ENCODE measurements at regions not wholly inside any gene's neighbourhood (a gene's known extent, or its start where the extent isn't known, plus 50 kb on each side); places are given as distances from the start of the nearest gene placed in this dataset.
"Not testable (repeated sequence)": the region's sequence is repeated elsewhere in the genome, so short reads cannot be mapped to it uniquely, and the experiment has no call there.

DNA sequence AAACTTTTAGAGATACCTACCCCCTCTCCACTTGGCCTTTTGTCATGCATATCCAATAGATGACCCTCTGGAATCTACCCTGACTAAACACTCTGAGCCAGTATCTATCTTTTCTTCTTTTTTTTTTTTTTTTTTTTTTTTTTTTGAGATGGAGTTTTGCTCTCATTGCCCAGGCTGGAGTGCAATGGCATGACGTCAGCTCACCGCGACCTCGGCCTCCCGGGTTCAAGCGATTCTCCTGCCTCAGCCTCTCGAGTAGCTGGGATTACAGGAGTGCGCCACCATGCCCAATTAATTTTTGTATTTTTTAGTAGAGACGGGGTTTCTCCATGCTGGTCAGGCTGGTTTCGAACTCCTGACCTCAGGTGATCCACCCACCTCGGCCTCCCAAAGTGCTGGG is 50.8 kb upstream of the GRIN2B start:
- DNase-seq, result not testable (repeated sequence)

DNA sequence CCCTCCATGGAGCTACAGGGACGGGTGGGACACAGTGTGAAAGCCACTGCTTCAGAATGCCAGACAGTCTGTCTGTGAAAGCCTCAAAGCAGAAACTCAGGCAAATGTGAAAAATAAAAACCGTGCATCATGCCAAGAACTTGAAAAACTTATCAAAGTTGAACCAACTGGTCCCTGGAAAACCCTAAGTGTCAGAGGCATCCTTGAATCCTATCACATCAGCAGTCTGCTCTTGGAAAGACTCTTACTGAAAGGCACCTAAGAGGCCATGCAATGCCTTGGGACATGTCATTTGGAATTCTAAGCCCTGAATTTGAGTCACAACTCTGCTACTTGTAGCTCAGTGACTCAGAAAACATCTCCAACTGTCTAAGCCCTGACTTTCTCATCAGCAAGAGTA is 62.4 kb upstream of the GRIN2B start:
- DNase-seq, result no peak

DNA sequence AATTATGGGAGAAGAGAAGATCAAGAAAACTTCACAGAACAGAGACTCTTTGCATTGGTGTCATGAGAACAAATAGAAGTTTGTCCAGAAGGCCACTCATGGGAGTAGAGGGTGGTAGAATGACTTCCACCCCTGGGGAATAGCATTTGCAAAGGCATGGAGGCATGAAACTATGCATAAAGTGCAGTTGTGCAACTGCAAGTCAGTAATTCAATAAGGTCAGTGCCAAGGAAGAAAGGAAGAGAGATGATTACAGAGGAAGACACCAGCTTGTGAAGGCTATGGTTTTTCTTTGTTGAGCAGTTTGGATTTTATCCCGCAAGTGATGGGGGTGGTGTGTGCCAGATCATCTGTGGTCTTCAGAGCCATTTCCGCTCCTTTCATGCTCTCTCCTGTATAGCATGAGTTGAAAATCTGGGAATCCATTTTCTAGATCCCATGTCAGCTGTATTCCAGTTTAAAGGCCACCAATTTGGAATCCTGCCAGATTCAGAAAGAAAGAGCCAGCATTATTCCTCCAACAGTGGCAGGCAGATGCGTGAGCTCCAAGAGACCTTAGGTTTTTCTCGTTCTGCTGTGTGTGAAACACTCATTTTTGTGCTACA is 67.6 kb upstream of the GRIN2B start:
- DNase-seq, result no peak

GRCh38 chr12:14057895-14058294 is 76.5 kb upstream of the GRIN2B start:
- DNase-seq, result no peak

GRCh38 chr12:14058717-14059116 is 77.3 kb upstream of the GRIN2B start:
- no peak for DNase-seq

DNA sequence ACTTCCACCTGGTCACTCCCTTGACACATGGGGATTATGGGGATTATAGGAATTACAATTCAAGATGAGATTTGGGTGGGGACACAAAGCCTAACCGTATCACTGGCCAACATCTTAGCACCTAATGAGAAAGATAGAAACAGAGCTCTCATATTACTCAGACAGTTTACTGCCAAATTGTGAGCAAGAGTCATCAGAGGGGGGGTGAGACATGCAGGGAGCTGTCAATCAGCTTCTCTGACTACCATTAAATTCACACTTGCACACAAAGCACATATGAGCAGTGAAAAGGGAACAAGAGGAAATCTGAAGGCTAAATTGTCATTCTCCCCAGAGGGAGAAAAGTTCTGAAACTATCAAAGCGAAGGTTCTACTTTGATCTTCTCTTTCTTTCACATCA is 78.1 kb upstream of the GRIN2B start:
- DNase-seq, result no peak

- DNase-seq, result no peak
Observed at GRCh38 chr12:14065616-14066015, 84.2 kb upstream of the GRIN2B start.

DNA sequence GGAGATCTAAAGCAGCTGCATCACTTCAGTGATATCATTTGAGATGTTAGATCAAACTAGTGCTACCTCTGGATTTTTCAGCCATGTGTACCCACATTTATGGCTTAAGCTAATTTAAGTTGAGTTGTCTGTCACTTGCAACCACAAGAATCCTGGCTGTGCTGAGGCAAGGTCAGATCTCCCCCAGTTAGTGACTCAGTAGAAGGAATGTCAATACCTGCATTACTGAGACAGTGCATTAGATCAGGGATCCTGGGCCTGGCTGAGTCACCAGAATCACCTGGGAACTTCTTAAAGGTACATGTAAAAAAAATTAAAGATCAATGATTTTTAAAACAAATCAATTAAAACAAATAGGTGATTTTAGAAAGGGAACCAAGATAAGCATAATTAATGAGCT is 84.6 kb upstream of the GRIN2B start:
- DNase-seq, result no peak

DNA sequence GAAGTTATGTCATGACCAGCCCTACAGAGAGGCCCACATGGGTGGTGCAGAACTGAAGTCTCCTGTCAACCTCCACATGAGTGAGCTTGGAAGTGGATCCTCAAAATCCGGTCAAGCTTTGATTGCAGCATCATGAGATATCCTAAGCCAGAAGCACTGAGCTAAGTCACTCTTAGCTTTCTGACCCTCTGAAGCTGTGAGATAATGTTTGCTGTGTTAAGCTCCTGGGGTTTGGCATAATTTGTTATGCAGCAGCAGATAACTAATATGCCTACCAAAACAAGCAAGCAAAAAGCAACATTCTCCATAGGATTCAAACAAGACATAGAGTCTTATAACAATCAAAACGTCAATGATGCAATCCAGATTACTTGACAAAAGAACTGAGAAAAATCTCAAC is 87.6 kb upstream of the GRIN2B start:
- no peak for DNase-seq

DNA sequence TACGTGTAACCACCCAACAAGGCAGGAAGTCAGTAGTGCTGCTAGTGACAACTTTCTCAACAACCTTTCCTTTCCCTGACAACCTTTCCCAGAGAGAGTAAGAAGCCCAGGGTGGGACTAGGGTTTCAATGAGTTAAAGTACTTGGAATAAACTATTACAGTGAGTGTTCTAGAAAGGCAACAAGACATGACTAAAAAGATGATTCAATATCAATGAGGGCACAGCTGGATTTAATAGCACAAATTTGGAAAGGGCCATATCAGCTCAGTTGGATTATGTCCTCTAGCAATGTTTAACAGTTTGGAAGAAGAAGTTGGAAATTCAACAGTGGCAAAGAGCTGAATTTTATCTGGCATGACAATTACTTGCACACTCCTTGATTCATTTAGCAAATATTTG is 90.4 kb upstream of the GRIN2B start:
- no peak for DNase-seq

DNA sequence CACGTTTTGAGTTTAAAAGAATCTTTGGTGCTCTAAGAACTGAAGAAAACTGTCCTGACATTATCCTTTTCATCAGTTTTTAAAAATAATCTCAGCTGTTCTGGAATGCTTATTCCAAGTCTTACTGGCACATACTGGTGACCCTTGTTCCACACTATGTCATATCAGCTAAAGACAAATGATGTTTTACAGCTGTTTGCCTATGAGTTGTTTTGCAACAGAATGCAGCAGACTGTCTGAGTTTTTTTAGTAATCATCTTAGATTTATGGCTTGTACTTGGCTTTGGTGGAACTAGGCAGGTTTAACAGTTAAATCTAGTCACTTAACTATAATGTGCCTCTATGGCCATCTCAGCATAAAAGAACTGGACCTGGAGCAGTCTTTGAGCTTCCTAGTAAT is 91.6 kb upstream of the GRIN2B start:
- DNase-seq, result no peak

DNA sequence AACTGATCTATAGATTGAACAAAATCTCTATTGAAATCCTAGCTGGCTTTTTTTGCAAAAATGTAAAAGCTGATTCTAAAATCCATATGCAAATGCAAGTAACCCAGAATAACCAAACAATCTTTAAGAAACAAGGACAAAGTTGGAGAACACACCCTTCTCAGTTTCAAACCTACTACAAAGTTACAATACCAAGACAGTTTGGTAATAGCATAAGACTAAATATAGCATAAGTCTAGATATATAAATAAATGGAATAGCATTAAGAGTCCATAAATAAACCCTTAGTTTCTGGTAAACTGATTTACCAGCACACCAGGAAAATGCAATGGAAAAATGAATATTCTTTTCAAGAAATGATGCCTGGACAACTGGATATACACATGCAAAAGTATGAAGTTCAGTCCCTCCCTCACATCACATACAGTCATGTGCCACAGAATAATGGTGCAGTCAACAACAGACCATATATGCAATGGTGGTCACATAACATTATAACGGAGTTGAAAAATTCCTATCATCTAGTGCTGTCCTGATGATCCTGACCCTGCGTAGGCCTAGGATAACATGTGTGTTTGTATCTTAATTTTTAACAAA is 94.5 kb upstream of the GRIN2B start:
- DNase-seq, result no peak

DNA sequence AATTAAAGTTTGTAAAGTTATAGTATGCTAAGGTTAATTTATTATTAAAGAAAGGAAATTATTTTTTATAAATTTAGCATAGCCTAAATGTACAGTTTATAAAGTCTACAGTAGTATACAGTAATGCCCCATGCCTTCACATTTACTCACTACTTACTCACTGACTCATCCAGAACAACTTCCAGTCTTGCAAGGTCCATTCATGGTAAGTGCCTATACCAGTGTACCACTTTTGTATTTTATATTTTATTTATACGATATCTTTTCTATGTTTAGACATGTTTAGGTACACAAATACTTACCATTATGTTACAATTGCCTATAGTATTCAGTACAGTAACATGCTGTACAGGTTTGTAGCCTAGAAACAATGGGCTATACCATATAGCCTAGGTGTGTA is 95.1 kb upstream of the GRIN2B start:
- DNase-seq, result no peak

DNA sequence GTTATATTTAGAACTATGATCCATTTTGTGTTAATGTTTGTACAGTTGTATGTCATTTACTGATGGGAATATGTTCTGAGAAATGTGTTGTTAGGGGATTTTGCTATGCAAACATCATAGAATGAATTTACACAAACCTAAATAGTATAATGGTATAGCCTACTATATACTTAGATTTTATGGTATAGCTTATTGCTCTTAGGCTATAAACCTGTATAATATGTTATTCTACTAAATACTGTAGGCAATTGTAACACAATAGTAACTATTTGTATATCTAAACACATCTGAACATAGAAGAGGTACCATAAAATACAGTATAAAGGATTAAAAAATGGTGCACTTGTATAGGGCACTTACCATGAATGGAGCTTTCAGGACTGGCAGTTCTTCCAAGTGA is 105.4 kb upstream of the GRIN2B start:
- DNase-seq, result no peak

DNA sequence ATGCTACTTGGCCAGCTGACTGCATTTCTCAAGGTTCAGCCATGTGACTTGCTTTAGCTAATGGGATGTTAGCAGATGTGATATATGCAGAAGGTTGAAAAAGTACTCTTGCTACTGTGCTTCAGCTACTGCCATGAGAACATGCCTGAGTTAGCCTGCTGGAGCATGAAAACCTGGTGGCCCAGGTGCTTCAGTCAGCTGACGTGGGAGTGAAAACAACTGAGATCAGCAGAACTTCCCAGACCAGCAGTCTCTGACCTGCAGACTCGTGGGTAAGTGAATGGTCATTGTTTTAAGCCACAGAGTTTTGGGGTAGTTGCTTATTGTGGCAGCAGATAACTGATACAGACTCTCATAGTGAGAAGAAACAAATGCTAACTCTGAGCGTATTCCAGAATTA is 118.6 kb upstream of the GRIN2B start:
- DNase-seq, result no peak

DNA sequence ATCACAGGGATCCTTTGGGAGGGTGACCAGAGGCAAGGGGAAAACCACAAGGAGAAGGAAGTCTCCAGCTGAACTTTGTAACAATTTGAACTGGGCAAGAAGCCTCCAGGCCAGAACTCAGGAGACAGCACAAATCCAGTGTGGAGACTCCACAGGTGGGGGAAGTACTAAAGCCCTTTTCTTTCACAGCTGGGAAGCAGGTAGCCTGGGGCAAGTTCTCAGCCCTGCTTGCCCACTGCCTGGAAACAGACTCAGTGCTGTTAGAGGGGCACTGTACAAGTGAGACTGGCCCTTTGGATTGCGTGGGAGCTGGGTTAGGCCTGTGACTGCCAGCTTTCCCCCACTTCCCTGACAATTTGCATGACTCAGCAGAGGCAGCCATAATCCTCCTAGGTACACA is 120.2 kb upstream of the GRIN2B start:
- not testable (repeated sequence) for DNase-seq

GRCh38 chr12:14111230-14111865 is 129.9 kb upstream of the GRIN2B start:
- DNase-seq, result peak; percentile 1 to 15

- DNase-seq, result no peak
Observed at GRCh38 chr12:14113031-14113430, 131.6 kb upstream of the GRIN2B start.

GRCh38 chr12:14126692-14127091 is 145.3 kb upstream of the GRIN2B start:
- no peak for DNase-seq

DNA sequence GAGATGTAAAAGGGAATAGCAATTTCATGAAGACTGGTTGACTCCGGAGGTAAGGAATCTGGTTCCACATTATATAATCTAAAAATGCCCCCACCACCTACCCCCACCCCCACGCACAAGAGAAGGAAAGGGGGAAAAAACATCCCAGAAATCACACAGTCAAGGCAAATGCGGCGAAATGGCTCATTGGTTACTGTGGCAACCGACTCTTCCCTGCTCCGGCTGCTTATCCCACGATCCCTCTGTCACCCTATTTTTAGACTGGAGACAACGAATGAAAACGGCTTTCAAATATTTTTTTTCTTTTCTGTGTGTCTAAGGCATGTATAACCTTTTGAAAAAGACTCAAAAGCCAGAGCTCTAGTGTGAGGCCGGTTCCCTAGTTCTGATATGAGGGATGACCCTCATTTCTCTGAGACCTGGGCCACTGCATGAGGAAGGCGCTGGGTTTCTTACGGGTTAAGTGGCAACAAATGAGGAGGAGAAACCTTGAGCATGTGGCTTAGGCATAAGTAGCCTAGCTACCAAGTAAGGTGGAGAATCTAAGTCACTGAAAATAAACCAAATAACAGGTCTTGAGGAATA is 148.3 kb upstream of the GRIN2B start:
- DNase-seq, result no peak

DNA sequence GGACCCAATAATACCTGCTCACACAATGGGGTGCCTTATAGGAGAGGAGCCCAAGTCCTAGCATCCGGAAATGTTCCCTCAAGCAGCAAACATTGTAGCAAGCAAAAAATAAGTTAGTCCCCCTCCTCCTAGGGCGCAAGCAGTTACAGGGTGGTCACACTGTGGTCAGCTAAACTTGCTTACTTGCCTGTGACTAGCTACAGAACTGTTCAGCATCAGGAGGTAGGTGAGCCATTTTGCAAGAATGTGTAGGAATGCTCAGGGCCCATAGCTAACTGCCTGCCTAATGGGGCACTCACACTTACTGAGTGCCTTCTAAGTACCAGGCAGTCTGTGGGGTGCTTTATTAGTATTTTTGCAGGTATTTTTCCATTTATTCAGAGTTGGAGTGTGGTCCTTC is 154.6 kb upstream of the GRIN2B start:
- DNase-seq, result no peak

DNA sequence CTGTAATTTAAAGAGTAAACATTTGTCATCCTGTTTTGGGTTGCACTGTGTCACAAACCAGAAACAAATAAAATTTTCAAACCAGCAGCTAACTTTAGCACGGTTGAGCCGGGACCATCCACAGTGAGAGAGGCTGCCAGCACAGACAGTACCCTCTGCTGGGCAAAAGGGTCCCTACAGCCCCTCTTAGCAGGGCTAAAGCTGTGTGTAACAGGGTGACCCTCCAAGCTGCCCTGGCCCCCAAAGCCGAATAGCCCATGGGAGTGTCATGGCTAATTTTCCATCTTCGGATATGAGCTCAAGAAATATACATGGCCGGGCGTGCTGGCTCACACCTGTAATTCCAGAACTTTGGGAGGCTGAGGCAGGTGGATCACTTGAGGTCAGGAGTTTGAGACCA is 157.1 kb upstream of the GRIN2B start:
- DNase-seq, result no peak

DNA sequence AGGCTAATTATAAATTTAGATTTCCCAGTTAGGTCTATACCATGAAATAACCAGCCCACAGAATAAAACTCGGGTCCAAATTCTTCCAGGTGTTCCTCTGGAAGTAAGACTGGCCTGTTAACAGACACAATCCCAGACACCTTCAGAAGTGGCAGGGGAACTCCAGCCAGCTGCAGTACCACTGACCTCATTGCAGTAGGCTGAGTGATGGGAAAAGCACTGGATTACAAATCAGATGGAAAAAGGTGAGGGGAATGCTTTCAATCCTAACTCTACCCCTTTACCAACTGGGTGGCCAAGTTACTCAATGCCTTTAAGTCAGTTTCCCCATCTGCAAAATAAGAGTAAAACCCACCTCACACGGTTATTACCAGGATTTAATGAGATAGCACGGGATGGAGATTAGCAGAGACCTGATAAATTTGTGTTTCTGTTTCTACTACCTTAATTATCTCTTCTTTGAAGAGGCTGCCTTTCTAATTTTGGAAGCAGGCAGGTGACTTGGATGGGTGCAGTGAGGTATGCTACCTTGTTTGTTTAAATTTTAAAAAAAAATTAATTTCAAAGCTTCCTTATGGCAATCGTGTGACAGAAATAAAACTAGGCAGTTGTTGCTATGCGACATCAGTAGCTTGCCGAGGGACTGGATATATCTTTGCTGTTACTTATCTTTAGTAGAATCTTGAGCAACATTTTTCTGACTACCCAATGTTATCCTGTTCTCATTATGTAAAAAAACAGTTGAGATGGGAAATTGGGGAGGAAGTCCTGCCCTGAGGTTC is 167.3 kb upstream of the GRIN2B start:
- DNase-seq, result no peak

DNA sequence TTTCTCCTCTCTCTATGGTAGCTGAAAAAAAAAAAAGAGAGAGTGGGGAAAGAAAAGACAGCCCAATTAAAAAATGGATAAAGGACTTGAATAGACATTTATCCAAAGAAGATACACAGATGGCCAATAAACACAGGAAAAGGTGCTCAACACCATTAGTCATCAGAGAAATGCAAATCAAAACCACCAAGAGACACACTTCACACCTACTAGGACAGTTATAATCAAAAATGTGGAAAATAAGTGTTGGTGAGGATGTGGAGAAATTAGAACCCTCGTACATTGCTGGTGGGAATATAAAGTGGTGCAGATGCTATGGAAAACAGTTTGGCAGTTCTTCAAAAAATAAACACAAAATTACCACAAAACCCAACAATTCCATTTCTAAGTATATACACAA is 172.4 kb upstream of the GRIN2B start:
- DNase-seq, result no peak

Measured in SHP77 (cell line).